ENCODE measurements at regions not wholly inside any gene's neighbourhood (a gene's known extent, or its start where the extent isn't known, plus 50 kb on each side); places are given as distances from the start of the nearest gene placed in this dataset.

GRCh38 chr7:97372882-97373281 lies 255.4 kb downstream of the SDHAF3 start:
- TF ChIP-seq CTCF (IDR thresholded peaks at IDR 0.05) (no peak), POLR2A (IDR thresholded peaks at IDR 0.05) (no peak)

Measured in sigmoid colon (tissue), 3 donors.